ENCODE measurements at regions not wholly inside any gene's neighbourhood (a gene's known extent, or its start where the extent isn't known, plus 50 kb on each side); places are given as distances from the start of the nearest gene placed in this dataset.

DNA sequence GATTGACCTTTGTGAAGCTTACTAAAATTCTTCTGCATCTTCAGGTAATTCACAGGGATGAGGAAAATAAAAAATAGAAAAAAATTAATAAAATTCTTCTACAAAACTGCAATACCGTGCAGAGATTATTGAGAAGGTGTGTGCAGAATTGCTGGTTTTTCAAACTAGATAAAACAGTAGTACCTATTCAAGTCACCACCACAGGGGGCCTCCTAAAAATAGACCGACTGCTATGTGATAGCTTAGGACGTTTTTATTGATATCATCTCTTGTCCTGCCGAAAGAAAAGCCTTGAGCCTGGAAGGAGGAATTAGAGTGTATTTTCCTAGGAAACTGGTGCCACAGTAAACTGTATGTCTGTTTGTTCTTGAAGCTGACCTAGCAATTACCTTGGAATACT, 325.9 kb downstream of the ZFHX3 start:
- intact Hi-C loops (cut with DNase I): no loop called here
- DNase-seq (ENCODE audit: extremely low spot score in 2 of 2): no peak
- no peaks in the 10 kb centered on the region for H3K27me3 ChIP-seq
- H3K4me1 ChIP-seq: no peaks in the 10 kb centered on the region
- H3K36me3 ChIP-seq: no peaks in the 10 kb centered on the region
- H3K27ac ChIP-seq: no peak overlapping the region
- TF ChIP-seq POLR2AphosphoS5 (IDR thresholded peaks at IDR 0.05; ENCODE audit: insufficient read depth in 1 of 2, low read depth in 1 of 2): no peak
- TF ChIP-seq POLR2A (IDR thresholded peaks at IDR 0.05): no peak
- no peak for TF ChIP-seq CTCF (IDR thresholded peaks at IDR 0.05)
- H3K9me3 ChIP-seq: no peaks in the 10 kb centered on the region
- H3K4me3 ChIP-seq: no peak overlapping the region

DNA sequence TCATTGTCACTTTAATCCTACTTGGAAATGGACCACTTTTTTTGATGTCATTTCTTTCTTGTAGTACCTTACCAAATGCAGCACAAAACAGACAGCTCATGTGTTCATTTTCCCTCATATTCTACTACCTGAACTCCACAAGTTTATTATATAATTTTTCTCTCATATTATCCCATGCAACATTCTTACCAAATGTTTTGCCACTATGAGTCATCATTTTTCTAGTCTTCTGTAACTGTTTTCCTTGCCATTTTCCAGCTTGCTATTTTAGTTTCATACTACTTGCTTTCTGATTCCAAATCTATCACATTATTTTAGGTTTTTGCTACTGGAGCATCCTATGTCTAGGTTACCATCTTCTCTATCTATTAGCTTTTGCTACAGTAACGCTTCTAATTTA, 332.7 kb downstream of the ZFHX3 start:
- H3K4me3 ChIP-seq: no peak overlapping the region
- no peaks in the 10 kb centered on the region for H3K36me3 ChIP-seq
- H3K9me3 ChIP-seq: no peaks in the 10 kb centered on the region
- no peak for DNase-seq (ENCODE audit: extremely low spot score in 2 of 2)
- no peak for TF ChIP-seq POLR2A (IDR thresholded peaks at IDR 0.05)
- TF ChIP-seq CTCF (IDR thresholded peaks at IDR 0.05): no peak
- no peak for TF ChIP-seq POLR2AphosphoS5 (IDR thresholded peaks at IDR 0.05; ENCODE audit: insufficient read depth in 1 of 2, low read depth in 1 of 2)
- no peak overlapping the region for H3K27ac ChIP-seq
- no peaks in the 10 kb centered on the region for H3K27me3 ChIP-seq
- intact Hi-C loops (cut with DNase I): no loop called here
- no peaks in the 10 kb centered on the region for H3K4me1 ChIP-seq

GRCh38 chr16:72711823-72712222, 336.1 kb downstream of the ZFHX3 start:
- Histone ChIP-seq H3K36me3 (no peaks in the 10 kb centered on the region), H3K27ac (no peak overlapping the region), H3K4me3 (no peak overlapping the region), H3K9me3 (no peaks in the 10 kb centered on the region), H3K27me3 (no peaks in the 10 kb centered on the region), H3K4me1 (no peaks in the 10 kb centered on the region)
- intact Hi-C loops (cut with DNase I): no loop called here
- no peak for DNase-seq (ENCODE audit: extremely low spot score in 2 of 2)
- TF ChIP-seq CTCF (IDR thresholded peaks at IDR 0.05) (no peak), POLR2A (IDR thresholded peaks at IDR 0.05) (no peak), POLR2AphosphoS5 (IDR thresholded peaks at IDR 0.05; ENCODE audit: insufficient read depth in 1 of 2, low read depth in 1 of 2) (no peak)

DNA sequence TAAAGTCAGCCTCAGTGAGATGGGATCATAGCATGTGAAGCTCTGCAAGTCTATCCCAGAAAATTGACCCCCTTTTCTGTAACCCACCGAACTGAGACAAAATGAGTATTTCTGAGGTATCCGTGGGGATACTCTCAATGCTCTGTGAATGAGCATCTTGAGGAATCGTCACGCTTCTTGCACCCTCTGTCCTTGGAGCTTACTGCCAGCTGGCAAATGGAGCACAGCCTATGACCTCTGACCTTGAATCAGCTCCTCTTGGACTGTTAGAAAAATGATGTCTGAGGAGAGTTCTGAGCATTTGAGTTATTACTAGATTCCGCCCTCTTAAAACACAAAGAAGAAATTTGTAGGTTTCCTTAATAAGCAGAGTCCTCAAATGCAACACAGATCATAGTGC, 342.1 kb downstream of the ZFHX3 start:
- no peak overlapping the region for H3K27ac ChIP-seq
- no peaks in the 10 kb centered on the region for H3K9me3 ChIP-seq
- H3K36me3 ChIP-seq: no peaks in the 10 kb centered on the region
- DNase-seq (ENCODE audit: extremely low spot score in 2 of 2): no peak
- no peak overlapping the region for H3K4me3 ChIP-seq
- H3K4me1 ChIP-seq: no peaks in the 10 kb centered on the region
- no peaks in the 10 kb centered on the region for H3K27me3 ChIP-seq
- no peak for TF ChIP-seq POLR2A (IDR thresholded peaks at IDR 0.05)
- intact Hi-C loops (cut with DNase I): no loop called here

DNA sequence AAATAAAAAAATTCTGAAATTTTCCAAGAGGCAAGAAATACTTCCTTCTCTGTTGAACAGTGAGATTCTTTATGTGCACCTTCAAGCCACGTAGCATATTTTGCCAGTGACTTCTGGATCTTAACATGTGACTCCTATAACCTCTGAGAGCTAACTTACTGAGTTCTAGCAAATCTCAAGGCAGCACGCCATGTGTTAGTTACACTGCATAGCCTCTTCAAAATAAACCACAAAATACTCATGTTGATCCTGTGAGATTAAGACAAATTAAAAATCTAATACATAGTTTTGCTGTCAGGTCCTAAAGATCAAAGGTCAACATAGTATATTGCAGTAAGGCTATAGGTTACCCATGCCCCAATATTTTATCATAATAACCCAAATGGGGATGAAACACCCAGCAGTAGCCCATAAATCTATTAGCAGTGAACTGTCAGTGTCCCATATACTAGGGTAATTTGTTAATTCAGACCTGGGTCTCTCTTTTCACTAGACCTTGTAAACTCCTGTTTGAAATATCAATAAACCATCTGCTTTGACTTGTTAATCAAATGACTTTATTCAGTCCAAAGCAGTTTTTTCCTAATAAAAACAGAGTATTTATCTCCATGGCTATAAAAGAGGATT, 343.1 kb downstream of the ZFHX3 start:
- TF ChIP-seq POLR2A (IDR thresholded peaks at IDR 0.05) (no peak), CTCF (IDR thresholded peaks at IDR 0.05) (no peak), POLR2AphosphoS5 (IDR thresholded peaks at IDR 0.05; ENCODE audit: insufficient read depth in 1 of 2, low read depth in 1 of 2) (no peak)
- no peaks in the 10 kb centered on the region for H3K9me3 ChIP-seq
- no peak overlapping the region for H3K27ac ChIP-seq
- intact Hi-C loops (cut with DNase I): no loop called here
- no peak for DNase-seq (ENCODE audit: extremely low spot score in 2 of 2)
- no peak overlapping the region for H3K4me3 ChIP-seq
- H3K36me3 ChIP-seq: no peaks in the 10 kb centered on the region
- H3K27me3 ChIP-seq: no peaks in the 10 kb centered on the region
- H3K4me1 ChIP-seq: no peaks in the 10 kb centered on the region

Data from vagina (tissue), 2 donors.